GM13976 (cell line): ENCODE measurements at regions not wholly inside any gene's neighbourhood (a gene's known extent, or its start where the extent isn't known, plus 50 kb on each side); places are given as distances from the start of the nearest gene placed in this dataset.

Experiments used
- DNase-seq: peaks from one replicate; pipeline ENCODE4 v3.0.0; 2012; ENCODE audit warnings: low spot score
- in situ Hi-C: fragments of 300-500 bp; cut with MboI; formaldehyde crosslinking; loops from one replicate; pipeline ENCODE4 v1.12.0; 2022; ENCODE audit warnings: low sequenced_read_pairs, mixed read lengths, inconsistent platforms; ENCODE audit not compliant: unreplicated experiment
- TF ChIP-seq, protein P1 (sequence below): IDR thresholded peaks from 2 replicates; pipeline ENCODE4 v1.5.1; 2012; ENCODE audit warnings: borderline replicate concordance, mild to moderate bottlenecking; ENCODE audit not compliant: insufficient read depth; ENCODE audit errors: extremely low read depth, missing control alignments, control extremely low read depth

DNA sequence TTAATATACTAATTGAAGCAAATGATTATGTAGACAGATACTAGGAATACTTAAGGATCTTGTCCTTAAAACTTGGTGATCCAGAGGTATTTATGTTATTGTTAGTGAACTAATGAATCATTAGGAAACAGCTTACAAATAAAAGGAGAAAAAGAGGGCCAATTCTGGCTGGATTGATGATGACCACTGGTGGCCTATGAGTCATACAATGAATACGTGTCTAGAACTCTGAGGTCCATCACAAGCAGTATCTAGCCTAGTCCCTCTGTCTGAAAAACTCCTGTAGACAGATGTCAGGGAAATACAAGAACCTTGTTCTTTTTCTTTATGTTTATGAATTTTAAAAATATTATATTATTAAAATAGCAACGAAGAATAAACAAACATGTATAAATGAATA, 51.7 kb upstream of the RTL1 start:
- DNase-seq = no peak
- in situ Hi-C loops = no loop called here
- TF ChIP-seq, protein P1, sequence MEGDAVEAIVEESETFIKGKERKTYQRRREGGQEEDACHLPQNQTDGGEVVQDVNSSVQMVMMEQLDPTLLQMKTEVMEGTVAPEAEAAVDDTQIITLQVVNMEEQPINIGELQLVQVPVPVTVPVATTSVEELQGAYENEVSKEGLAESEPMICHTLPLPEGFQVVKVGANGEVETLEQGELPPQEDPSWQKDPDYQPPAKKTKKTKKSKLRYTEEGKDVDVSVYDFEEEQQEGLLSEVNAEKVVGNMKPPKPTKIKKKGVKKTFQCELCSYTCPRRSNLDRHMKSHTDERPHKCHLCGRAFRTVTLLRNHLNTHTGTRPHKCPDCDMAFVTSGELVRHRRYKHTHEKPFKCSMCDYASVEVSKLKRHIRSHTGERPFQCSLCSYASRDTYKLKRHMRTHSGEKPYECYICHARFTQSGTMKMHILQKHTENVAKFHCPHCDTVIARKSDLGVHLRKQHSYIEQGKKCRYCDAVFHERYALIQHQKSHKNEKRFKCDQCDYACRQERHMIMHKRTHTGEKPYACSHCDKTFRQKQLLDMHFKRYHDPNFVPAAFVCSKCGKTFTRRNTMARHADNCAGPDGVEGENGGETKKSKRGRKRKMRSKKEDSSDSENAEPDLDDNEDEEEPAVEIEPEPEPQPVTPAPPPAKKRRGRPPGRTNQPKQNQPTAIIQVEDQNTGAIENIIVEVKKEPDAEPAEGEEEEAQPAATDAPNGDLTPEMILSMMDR = no peak

DNA sequence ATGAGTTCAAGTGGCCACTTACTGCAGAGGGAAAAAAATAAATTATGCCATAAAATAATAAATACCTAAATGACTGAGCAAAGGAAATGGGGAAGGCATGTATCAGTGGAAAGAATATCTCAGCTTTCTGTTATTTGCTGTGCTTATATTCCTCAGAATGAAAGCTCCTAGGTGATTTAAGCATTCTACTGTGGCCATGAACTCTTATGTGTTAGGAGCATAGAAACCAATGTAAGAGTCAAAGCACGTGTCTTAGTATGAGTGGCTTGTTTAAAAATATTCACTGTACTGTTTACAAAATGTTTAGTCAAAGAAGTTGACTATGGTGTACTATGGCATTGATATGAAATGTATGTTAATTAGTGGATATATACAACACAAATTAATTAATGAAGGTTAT, 59.0 kb upstream of the RTL1 start:
- no peak for DNase-seq
- in situ Hi-C loops = no loop called here
- TF ChIP-seq, protein P1 = no peak

DNA sequence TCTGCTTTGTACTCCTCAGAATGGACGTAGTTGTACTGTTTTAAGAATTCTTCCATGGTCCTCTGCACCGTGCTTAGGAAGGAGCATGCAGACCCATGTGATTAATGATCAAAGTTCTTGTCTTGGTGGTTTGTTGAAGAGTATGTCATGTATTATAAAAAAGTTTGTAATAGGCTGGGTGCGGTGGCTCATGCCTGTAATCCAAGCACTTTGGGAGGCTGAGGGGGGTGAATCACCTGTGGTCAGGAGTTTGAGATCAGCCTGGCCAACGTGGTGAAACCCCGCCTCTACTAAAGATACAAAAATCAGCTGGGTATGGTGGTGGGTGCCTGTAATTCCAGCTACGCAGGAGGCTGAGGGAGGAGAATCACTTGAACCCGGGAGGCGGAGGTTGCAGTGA, 61.8 kb upstream of the RTL1 start:
- no peak for DNase-seq
- TF ChIP-seq, protein P1 = no peak
- in situ Hi-C loops = no loop called here

DNA sequence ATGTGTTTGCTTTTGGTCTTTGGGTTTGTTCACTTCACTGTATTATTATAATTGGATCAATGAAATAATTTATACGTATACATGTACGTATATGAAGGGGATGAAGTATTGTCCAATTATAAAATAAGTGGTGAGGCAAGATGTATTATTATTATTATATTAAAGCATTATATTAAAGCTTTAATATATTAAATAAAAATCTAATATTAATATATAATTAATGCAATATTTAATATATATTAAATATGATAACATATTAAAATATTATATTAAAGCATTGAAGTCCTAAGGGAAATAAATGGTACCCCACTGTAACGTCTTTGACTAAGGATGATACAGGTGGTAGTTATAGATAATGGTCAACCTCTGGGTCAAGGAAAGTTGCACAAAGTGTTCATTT, 63.7 kb upstream of the RTL1 start:
- in situ Hi-C loops = no loop called here
- TF ChIP-seq, protein P1 = no peak
- DNase-seq = no peak

DNA sequence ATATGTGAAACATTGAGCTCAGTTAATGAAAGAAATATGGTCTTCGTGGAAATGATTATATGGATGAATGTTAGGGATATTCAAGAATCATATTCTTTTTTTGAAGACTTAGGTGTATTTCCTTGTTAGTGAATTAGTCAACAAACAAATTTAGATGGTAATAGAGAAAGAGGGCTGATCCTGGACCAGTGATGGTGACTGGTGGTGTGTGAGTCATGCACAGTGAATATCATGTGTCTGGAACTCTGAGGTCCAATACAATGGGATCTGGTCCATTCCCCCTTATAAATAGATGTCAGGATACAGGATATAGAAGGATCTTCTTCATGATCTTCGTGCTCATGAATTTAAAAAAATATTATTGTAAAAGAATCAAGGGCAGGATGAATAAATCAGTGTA, 64.4 kb upstream of the RTL1 start:
- TF ChIP-seq, protein P1 = no peak
- no peak for DNase-seq
- in situ Hi-C loops = no loop called here

DNA sequence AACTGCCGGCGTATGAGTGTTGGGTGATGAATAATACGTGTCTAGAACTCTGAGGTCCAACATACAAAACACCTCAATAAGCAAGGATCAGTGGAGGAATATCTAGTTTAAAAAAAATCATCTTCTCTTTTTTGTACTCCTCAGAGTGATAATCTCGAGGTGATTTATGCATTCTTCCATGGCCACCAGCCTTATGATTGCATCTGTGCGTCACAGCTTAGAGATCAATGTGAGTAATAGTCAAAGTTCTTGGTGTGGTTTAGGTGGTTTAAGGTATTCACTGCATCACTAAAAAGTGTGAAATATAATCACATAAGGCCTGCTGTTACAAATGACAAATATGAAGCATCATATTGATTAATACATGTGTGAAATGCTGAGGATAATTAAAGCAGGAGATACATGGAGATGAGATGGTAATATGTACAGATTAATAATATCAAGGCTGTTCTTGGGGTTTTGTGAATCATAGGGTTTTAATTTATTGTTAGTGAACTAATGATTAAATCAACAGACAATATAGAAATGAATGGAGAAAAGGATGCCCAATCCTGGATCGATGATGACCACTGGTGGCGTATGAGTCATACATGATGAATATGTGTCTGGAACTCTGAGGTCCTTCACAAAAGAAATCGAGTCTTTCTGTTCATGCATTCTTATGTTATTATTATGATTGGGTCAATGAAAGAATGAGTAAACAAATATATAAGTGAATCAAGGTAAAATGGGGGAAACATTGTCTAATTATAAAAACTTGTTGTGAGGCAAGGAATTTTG, 68.8 kb upstream of the RTL1 start:
- DNase-seq = no peak
- in situ Hi-C loops = no loop called here
- TF ChIP-seq, protein P1 = no peak

DNA sequence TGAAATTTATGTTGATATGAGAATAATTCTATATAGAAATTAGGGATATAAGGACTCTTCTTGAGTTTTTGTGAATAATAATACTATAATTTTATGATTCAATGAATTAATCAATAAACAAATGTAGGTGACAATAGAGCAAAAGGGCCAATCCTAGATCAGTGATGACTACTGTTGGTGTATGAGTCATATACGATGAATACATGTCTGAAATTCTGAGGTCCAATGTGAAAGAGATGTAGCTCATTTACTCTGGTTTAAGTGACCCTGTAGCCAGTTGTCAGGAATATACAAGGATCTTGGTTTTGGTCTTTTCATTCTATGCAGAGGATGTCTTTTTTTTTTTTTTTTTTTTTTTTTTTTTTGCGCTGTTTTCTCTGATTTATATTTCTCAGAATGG, 72.1 kb upstream of the RTL1 start:
- in situ Hi-C loops = no loop called here
- DNase-seq = no peak
- TF ChIP-seq, protein P1 = no peak
